ENCODE measurements at regions not wholly inside any gene's neighbourhood (a gene's known extent, or its start where the extent isn't known, plus 50 kb on each side); places are given as distances from the start of the nearest gene placed in this dataset.

- TF ChIP-seq POLR2A (IDR thresholded peaks at IDR 0.05) (no peak), CTCF (IDR thresholded peaks at IDR 0.05) (no peak)
Measured at GRCh38 chr21:28516021-28516420, 476.7 kb downstream of the LTN1 start.

All from uterus (tissue), 2 donors.